ENCODE measurements at regions not wholly inside any gene's neighbourhood (a gene's known extent, or its start where the extent isn't known, plus 50 kb on each side); places are given as distances from the start of the nearest gene placed in this dataset.

- ChIA-PET POLR2A (no interaction called here), CTCF (no interaction called here)
- no peak for DNase-seq (ENCODE audit: low read depth, low spot score)
- no peak overlapping the region for H3K4me3 ChIP-seq (ENCODE audit: low read depth, low read length)
- no peak for TF ChIP-seq CTCF (IDR thresholded peaks at IDR 0.05; ENCODE audit: insufficient read depth, low read length, missing control alignments)
These were observed 128.6 kb upstream of the PEG3 start for GRCh38 chr19:56969156-56969555.

DNA sequence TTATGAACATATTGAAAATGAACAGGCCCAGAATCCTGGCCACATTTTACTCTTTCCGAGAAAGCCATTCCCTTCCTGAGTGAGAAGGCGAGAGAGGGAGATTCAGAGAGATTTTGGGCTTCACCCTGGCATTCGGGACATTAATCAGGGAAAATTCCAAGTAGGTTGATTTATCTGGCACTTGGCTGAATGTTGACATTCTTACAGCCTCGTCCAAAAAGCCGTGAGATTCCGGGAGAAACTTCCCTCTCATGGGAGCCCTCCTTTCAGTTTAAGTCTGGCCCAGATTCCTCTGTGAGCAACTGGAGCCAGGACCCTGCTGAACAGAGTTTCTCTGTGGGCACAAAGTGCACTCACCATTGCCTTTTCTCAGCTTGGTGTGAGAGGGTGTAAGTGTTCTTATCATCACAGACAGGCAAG is 129.2 kb upstream of the PEG3 start:
- CTCF ChIA-PET, result no interaction called here
- DNase-seq (ENCODE audit: low read depth, low spot score), result no peak
- no peak for TF ChIP-seq CTCF (IDR thresholded peaks at IDR 0.05; ENCODE audit: insufficient read depth, low read length, missing control alignments)
- POLR2A ChIA-PET, result no interaction called here
- H3K4me3 ChIP-seq (ENCODE audit: low read depth, low read length), result no peak overlapping the region

DNA sequence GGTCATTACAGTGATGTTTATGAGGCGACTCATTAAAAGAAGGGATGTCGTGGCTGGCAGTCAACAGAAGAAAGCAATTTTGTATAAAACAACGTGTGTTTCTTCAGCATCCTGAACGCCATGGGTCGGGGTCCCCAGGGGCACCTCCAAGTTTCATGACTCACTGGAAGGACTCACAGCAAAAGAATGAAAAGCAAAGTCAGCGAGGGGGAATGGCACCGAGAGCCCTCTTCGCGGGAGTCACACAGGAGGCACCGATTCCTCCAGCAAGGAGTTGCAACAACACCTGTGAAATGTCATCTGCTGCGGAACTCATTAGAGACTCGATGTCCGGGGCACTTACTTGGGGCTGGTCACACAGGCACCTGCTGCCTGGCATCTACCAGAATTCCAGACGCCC is 130.7 kb upstream of the PEG3 start:
- POLR2A ChIA-PET, result no interaction called here
- no peak for DNase-seq (ENCODE audit: low read depth, low spot score)
- CTCF ChIA-PET, result no interaction called here
- no peak for TF ChIP-seq CTCF (IDR thresholded peaks at IDR 0.05; ENCODE audit: insufficient read depth, low read length, missing control alignments)
- no peak overlapping the region for H3K4me3 ChIP-seq (ENCODE audit: low read depth, low read length)

GRCh38 chr19:56972291-56972841 is 131.8 kb upstream of the PEG3 start:
- no peak for TF ChIP-seq CTCF (IDR thresholded peaks at IDR 0.05; ENCODE audit: insufficient read depth, low read length, missing control alignments)
- ChIA-PET CTCF (no interaction called here), POLR2A (no interaction called here)
- no peak overlapping the region for H3K4me3 ChIP-seq (ENCODE audit: low read depth, low read length)
- no peak for DNase-seq (ENCODE audit: low read depth, low spot score)

- DNase-seq (ENCODE audit: low read depth, low spot score), result no peak
- ChIA-PET POLR2A (no interaction called here), CTCF (no interaction called here)
- TF ChIP-seq CTCF (IDR thresholded peaks at IDR 0.05; ENCODE audit: insufficient read depth, low read length, missing control alignments), result no peak
- no peak overlapping the region for H3K4me3 ChIP-seq (ENCODE audit: low read depth, low read length)
These were observed 133.4 kb upstream of the PEG3 start for GRCh38 chr19:56973713-56974555.

DNA sequence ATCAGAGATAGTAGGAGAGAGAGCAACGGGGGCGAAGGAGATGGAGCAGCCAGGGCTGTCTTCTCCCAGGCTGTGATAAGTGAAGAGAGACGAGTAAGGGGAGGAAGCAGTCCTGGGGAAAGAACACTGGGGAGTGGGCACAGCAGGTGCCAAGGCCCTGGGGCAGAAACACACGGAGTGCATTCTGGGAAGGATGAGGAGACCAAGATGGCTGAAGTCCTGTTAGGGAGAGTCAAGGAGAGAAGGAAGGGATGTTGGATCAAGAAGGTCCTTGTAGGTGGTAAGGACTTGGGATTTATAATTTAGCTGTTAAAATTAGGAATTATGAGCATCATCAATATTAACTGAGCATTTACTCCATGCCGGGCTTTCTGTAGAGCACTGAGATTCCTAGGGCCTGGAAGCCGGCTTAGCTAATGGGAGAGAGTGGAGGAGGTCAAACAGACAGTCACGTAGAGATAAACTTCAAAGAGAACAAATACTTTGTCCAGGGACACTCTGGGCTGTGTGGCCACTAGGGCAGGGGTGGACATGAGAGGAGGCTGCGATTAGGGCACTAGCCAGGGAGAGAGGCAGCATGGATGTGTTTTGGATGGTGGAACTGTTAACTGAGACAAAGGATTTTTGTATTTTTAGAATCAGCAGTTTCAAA is 134.2 kb upstream of the PEG3 start:
- H3K4me3 ChIP-seq (ENCODE audit: low read depth, low read length), result no peak overlapping the region
- ChIA-PET CTCF (no interaction called here), POLR2A (no interaction called here)
- DNase-seq (ENCODE audit: low read depth, low spot score), result no peak
- TF ChIP-seq CTCF (IDR thresholded peaks at IDR 0.05; ENCODE audit: insufficient read depth, low read length, missing control alignments), result no peak
